SK-N-SH (cell line): ENCODE measurements at regions not wholly inside any gene's neighbourhood (a gene's known extent, or its start where the extent isn't known, plus 50 kb on each side); places are given as distances from the start of the nearest gene placed in this dataset.

Experiments
- CTCF ChIA-PET: fragments of 300-600, 350-600 bp; formaldehyde crosslinking; extraction: SDS; loops from one replicate; lab custom pipeline; 2021; lab: Yijun Ruan, JAX
- POLR2A ChIA-PET: fragments of 350-600 bp; sonication (Branson Sonifier 250); formaldehyde crosslinking; extraction: SDS; loops from one replicate; lab custom pipeline; 2020; ENCODE audit warnings: antibody characterized with exemption, inconsistent platforms; lab: Yijun Ruan, JAX
- DNase-seq: peaks from one replicate; pipeline ENCODE4 v3.0.0; 2012
- H2AFZ ChIP-seq: fragments of 200-600 bp; sonication (generic); 2 replicates; pipeline ENCODE4 v1.8.1; 2016; ENCODE audit warnings: antibody characterized with exemption, mild to moderate bottlenecking, low read depth
- H3F3A ChIP-seq: fragments of 200-600 bp; sonication (generic); replicated peaks from 2 replicates; pipeline ENCODE3; 2016; ENCODE audit warnings: antibody characterized with exemption, mild to moderate bottlenecking; ENCODE audit not compliant: insufficient read depth
- H3K27ac ChIP-seq, 2 experiments: fragments of 200-500 bp in 1 of 2; fragments of 200-600 bp in 1 of 2; sonication (Bioruptor generic) in 1 of 2; sonication (generic), shearing (Covaris generic) in 1 of 2; 2 replicates each; pipeline versions ENCODE4 v1.5.1 to v1.6.1; 2014 to 2016; ENCODE audit warnings: low read depth in 2 of 2, inconsistent platforms in 1 of 2, low read length in 1 of 2, mild to moderate bottlenecking in 1 of 2, mixed read lengths in 1 of 2
- H3K27me3 ChIP-seq: fragments of 200-600 bp; sonication (generic), shearing (Covaris generic); 2 replicates; pipeline ENCODE4 v1.6.1; 2016; ENCODE audit warnings: mixed run types; ENCODE audit not compliant: insufficient read depth
- H3K36me3 ChIP-seq, 2 experiments: fragments of 200-500 bp in 1 of 2; fragments of 200-600 bp in 1 of 2; sonication (Bioruptor generic) in 1 of 2; sonication (generic) in 1 of 2; replicated peaks in 1 of 2; 2 replicates each; pipeline versions ENCODE3 to v1.5.1; 2014 to 2016; ENCODE audit warnings: low read length in 1 of 2, mild to moderate bottlenecking in 1 of 2; ENCODE audit not compliant: insufficient read depth in 2 of 2, control insufficient read depth in 1 of 2
- H3K4me1 ChIP-seq, 2 experiments: fragments of 200-500 bp in 1 of 2; fragments of 200-600 bp in 1 of 2; sonication (Bioruptor generic) in 1 of 2; sonication (generic), shearing (Covaris generic) in 1 of 2; 2 replicates each; pipeline versions ENCODE4 v1.5.1 to v1.6.1; 2014 to 2016; ENCODE audit warnings: low read depth in 1 of 2, low read length in 1 of 2, mixed run types in 1 of 2; ENCODE audit not compliant: insufficient read depth in 2 of 2, control insufficient read depth in 1 of 2
- H3K4me2 ChIP-seq: fragments of 200-600 bp; sonication (generic), shearing (Covaris generic); 2 replicates; pipeline ENCODE4 v1.6.1; 2017; ENCODE audit warnings: mixed run types
- H3K4me3 ChIP-seq, 2 experiments: fragments of 200-500 bp in 1 of 2; fragments of 200-600 bp in 1 of 2; sonication (Bioruptor generic) in 1 of 2; sonication (generic), shearing (Covaris generic) in 1 of 2; 2 replicates each; pipeline versions ENCODE4 v1.5.1 to v1.8.1; 2014 to 2016; ENCODE audit warnings: low read depth in 2 of 2, inconsistent platforms in 1 of 2, low read length in 1 of 2, mild to moderate bottlenecking in 1 of 2, mixed read lengths in 1 of 2, moderate library complexity in 1 of 2
- H3K79me2 ChIP-seq: fragments of 200-600 bp; sonication (generic); 2 replicates; pipeline ENCODE4 v1.8.1; 2017; ENCODE audit warnings: mild to moderate bottlenecking; ENCODE audit not compliant: insufficient read depth
- H3K9ac ChIP-seq: fragments of 200-600 bp; sonication (generic); 2 replicates; pipeline ENCODE4 v1.6.1; 2017; ENCODE audit warnings: mixed run types
- H3K9me2 ChIP-seq: fragments of 200-600 bp; sonication (generic); 2 replicates; pipeline ENCODE4 v1.6.1; 2017; ENCODE audit warnings: mixed run types
- H3K9me3 ChIP-seq: fragments of 200-600 bp; sonication (generic); 2 replicates; pipeline ENCODE4 v1.6.1; 2017; ENCODE audit warnings: mixed run types, mild to moderate bottlenecking, moderate library complexity
- H4K20me1 ChIP-seq: fragments of 200-600 bp; sonication (generic); 2 replicates; pipeline ENCODE4 v1.6.1; 2017; ENCODE audit warnings: mild to moderate bottlenecking, mixed run types; ENCODE audit not compliant: insufficient read depth
- CHD2 ChIP-seq: fragments of 150-350 bp; IDR thresholded peaks from 2 replicates; pipeline ENCODE4 v1.6.1; 2018; ENCODE audit warnings: low read length; ENCODE audit not compliant: partially characterized antibody
- CTCF ChIP-seq: fragments of 200-600 bp; sonication (generic); IDR thresholded peaks from 2 replicates; pipeline ENCODE4 v1.6.1; 2017; ENCODE audit warnings: antibody characterized with exemption, mild to moderate bottlenecking, moderate library complexity
- ELF1 ChIP-seq: IDR thresholded peaks from 2 replicates; pipeline ENCODE4 v1.4.0; 2012
- EP300 ChIP-seq, 2 experiments: IDR thresholded peaks; 2 replicates each; pipeline versions ENCODE4 v1.4.0 to v1.6.1; 2012; ENCODE audit warnings: borderline replicate concordance in 1 of 2, low read depth in 1 of 2, low read length in 1 of 2
- EZH2phosphoT487 ChIP-seq: fragments of 200-600 bp; sonication (generic); IDR thresholded peaks from 2 replicates; pipeline ENCODE4 v1.6.1; 2017; ENCODE audit warnings: low read depth, mixed run types, mild to moderate bottlenecking, antibody characterized with exemption, moderate library complexity, borderline replicate concordance
- FOXJ3 ChIP-seq: sonication (generic); formaldehyde crosslinking; IDR thresholded peaks from 2 replicates; pipeline ENCODE4 v1.5.1; 2020; ENCODE audit warnings: mild to moderate bottlenecking, missing genetic modification reagents
- FOXM1 ChIP-seq: IDR thresholded peaks from 2 replicates; pipeline ENCODE4 v1.4.0; 2012; ENCODE audit warnings: low read depth, mild to moderate bottlenecking
- IRF3 ChIP-seq: fragments of 150-350 bp; IDR thresholded peaks from 2 replicates; pipeline ENCODE4 v1.6.1; 2016; ENCODE audit warnings: mild to moderate bottlenecking, low read depth, low read length
- MXI1 ChIP-seq: IDR thresholded peaks from 2 replicates; pipeline ENCODE4 v1.6.1; 2012; ENCODE audit warnings: mild to moderate bottlenecking, low read depth, low read length, improper control_type of control experiment
- NFIC ChIP-seq: IDR thresholded peaks from 2 replicates; pipeline ENCODE4 v1.4.0; 2012; ENCODE audit warnings: borderline replicate concordance
- NRF1 ChIP-seq: IDR thresholded peaks from 2 replicates; pipeline ENCODE4 v1.6.1; 2012; ENCODE audit warnings: low read depth, mild to moderate bottlenecking, low read length
- POLR2AphosphoS5 ChIP-seq: IDR thresholded peaks from 2 replicates; pipeline ENCODE4 v1.6.1; 2012; ENCODE audit warnings: low read depth, low read length
- REST ChIP-seq: IDR thresholded peaks from 2 replicates; pipeline ENCODE4 v1.6.1; 2012; ENCODE audit warnings: mild to moderate bottlenecking, low read depth, low read length, moderate library complexity
- RFX5 ChIP-seq: IDR thresholded peaks from 2 replicates; pipeline ENCODE4 v1.6.1; 2012; ENCODE audit warnings: mild to moderate bottlenecking, improper control_type of control experiment, low read length
- SIN3A ChIP-seq: IDR thresholded peaks from 2 replicates; pipeline ENCODE4 v1.6.1; 2012; ENCODE audit warnings: low read depth, mild to moderate bottlenecking, low read length, moderate library complexity, borderline replicate concordance
- WGBS: methylation state at CpG from one replicate; pipeline ENCODE4 v1.1.6; 2017; ENCODE audit warnings: low lambda C conversion rate; 5-methylcytosine and 5-hydroxymethylcytosine counted together

- H3K9ac ChIP-seq = no peak overlapping the region
- no peaks in the 10 kb centered on the region for H3K27me3 ChIP-seq
- CTCF ChIA-PET = interaction anchor here (0.6 kb wide), 1 partner anchor 32 kb away, joined by 3 read pairs; no protein-coding TSS in a partner anchor
- POLR2A ChIA-PET = no interaction called here
- no peaks in the 10 kb centered on the region for H3K4me1 ChIP-seq
- no peaks in the 10 kb centered on the region for H3K9me3 ChIP-seq
- no peak overlapping the region for H3K4me3 ChIP-seq
- no peaks in the 10 kb centered on the region for H3K9me2 ChIP-seq
- no peak overlapping the region for H2AFZ ChIP-seq
- H3F3A ChIP-seq = no peaks in the 10 kb centered on the region
- H3K79me2 ChIP-seq = no peaks in the 10 kb centered on the region
- no peaks in the 10 kb centered on the region for H3K36me3 ChIP-seq
- H4K20me1 ChIP-seq = no peaks in the 10 kb centered on the region
- no peak overlapping the region for H3K27ac ChIP-seq
- DNase-seq = no peak
- H3K4me2 ChIP-seq = no peak overlapping the region
- WGBS = 92% methylated on average over 2 of the region's 2 CpGs
- TF ChIP-seq CTCF (no peak), REST (no peak), SIN3A (no peak), POLR2AphosphoS5 (no peak), MXI1 (no peak), EP300 (IDR thresholded peaks at IDR 0.05; ENCODE audit: borderline replicate concordance in 1 of 2, low read depth in 1 of 2, low read length in 1 of 2) (no peak), NRF1 (no peak), NFIC (no peak), FOXJ3 (CRISPR knock-in tag) (no peak), RFX5 (no peak), EZH2phosphoT487 (no peak), CHD2 (no peak), ELF1 (no peak), FOXM1 (no peak), IRF3 (no peak)
- TF ChIP-seq, all 33 proteins: peak for 0
Observed at GRCh38 chr4:126182786-126183185, 868.0 kb downstream of the FAT4 start.
